CD14-positive monocyte (primary cell): ENCODE measurements at regions not wholly inside any gene's neighbourhood (a gene's known extent, or its start where the extent isn't known, plus 50 kb on each side); places are given as distances from the start of the nearest gene placed in this dataset.

Experiments used
- DNase-seq, 3 donors: peaks; one replicate each; pipeline ENCODE4 v3.0.0-alpha.2; 2011 to 2022
- H2AFZ ChIP-seq: 2 replicates; pipeline ENCODE4 v1.6.0; 2012; ENCODE audit warnings: mild to moderate bottlenecking, low read depth, low read length, inconsistent platforms; ENCODE audit not compliant: insufficient read depth, poor library complexity, severe bottlenecking
- H3K27ac ChIP-seq, 2 donors: 1 replicate in 1 of 2; 2 replicates in 1 of 2; pipeline ENCODE4 v1.5.1; 2012 to 2013; ENCODE audit warnings: low read length in 2 of 2, control low read depth in 1 of 2, inconsistent platforms in 1 of 2, low read depth in 1 of 2, mild to moderate bottlenecking in 1 of 2
- H3K27me3 ChIP-seq, 2 donors: one replicate each; pipeline versions ENCODE4 v1.6.0 to v1.6.1; 2011 to 2013; ENCODE audit warnings: low read length in 2 of 2; ENCODE audit not compliant: control insufficient read depth in 2 of 2, insufficient read depth in 2 of 2
- H3K36me3 ChIP-seq, 2 donors: replicated peaks in 1 of 2; 1 replicate in 1 of 2; 2 replicates in 1 of 2; pipeline versions ENCODE4 v1.5.1 to v1.6.1; 2012 to 2013; ENCODE audit warnings: low read length in 2 of 2, control low read depth in 1 of 2, inconsistent platforms in 1 of 2, mild to moderate bottlenecking in 1 of 2; ENCODE audit not compliant: insufficient read depth in 2 of 2, control insufficient read depth in 1 of 2
- H3K4me1 ChIP-seq, 2 donors: 1 replicate in 1 of 2; 2 replicates in 1 of 2; pipeline versions ENCODE4 v1.5.1 to v1.6.1; 2012 to 2013; ENCODE audit warnings: low read length in 2 of 2, control low read depth in 1 of 2, inconsistent platforms in 1 of 2, mild to moderate bottlenecking in 1 of 2, moderate library complexity in 1 of 2; ENCODE audit not compliant: insufficient read depth in 2 of 2, control insufficient read depth in 1 of 2
- H3K4me2 ChIP-seq: replicated peaks from 2 replicates; pipeline ENCODE3; 2012; ENCODE audit warnings: low read length, moderate library complexity, mild to moderate bottlenecking; ENCODE audit not compliant: poor library complexity, severe bottlenecking; ENCODE audit errors: extremely low read depth
- H3K4me3 ChIP-seq, 3 experiments: fragments of 200-600 bp in 1 of 3; sonication (generic) in 1 of 3; replicated peaks in 1 of 3; 1 replicate in 2 of 3; 2 replicates in 1 of 3; pipeline ENCODE4 v1.5.1; 2011 to 2013; ENCODE audit warnings: low read length in 3 of 3, mild to moderate bottlenecking in 3 of 3, control low read depth in 2 of 3, low read depth in 2 of 3, inconsistent platforms in 1 of 3, moderate library complexity in 1 of 3
- H3K79me2 ChIP-seq: 2 replicates; pipeline ENCODE4 v1.6.0; 2012; ENCODE audit warnings: mild to moderate bottlenecking, control low read depth, inconsistent platforms, low read length, moderate library complexity; ENCODE audit not compliant: insufficient read depth
- H3K9ac ChIP-seq: 2 replicates; pipeline ENCODE4 v1.6.0; 2017; ENCODE audit warnings: low read length, mild to moderate bottlenecking; ENCODE audit not compliant: insufficient read depth, poor library complexity, severe bottlenecking
- H3K9me3 ChIP-seq, 2 donors: replicated peaks in 1 of 2; 1 replicate in 1 of 2; 2 replicates in 1 of 2; pipeline versions ENCODE4 v1.5.1 to v1.6.1; 2012 to 2013; ENCODE audit warnings: low read length in 2 of 2, control low read depth in 1 of 2; ENCODE audit not compliant: control insufficient read depth in 1 of 2, insufficient read depth in 1 of 2
- H4K20me1 ChIP-seq: 2 replicates; pipeline ENCODE4 v1.6.0; 2012; ENCODE audit warnings: mild to moderate bottlenecking, low read length, control low read depth, moderate library complexity; ENCODE audit not compliant: insufficient read depth
- H3K27ac Mint-ChIP-seq, 7 donors: one replicate each; pipeline ENCODE4 v1.8.0; 2020; ENCODE audit warnings: mild to moderate bottlenecking in 7 of 7, mixed read lengths in 7 of 7, moderate library complexity in 6 of 7, inconsistent platforms in 2 of 7
- H3K27me3 Mint-ChIP-seq, 3 donors: one replicate each; pipeline ENCODE4 v1.8.0; 2021 to 2022; ENCODE audit warnings: low read depth in 3 of 3, mild to moderate bottlenecking in 3 of 3, mixed read lengths in 3 of 3, moderate library complexity in 3 of 3, inconsistent platforms in 1 of 3
- H3K36me3 Mint-ChIP-seq, 2 donors: one replicate each; pipeline ENCODE4 v1.8.0; 2020; ENCODE audit warnings: mixed read lengths in 2 of 2, inconsistent platforms in 1 of 2, mild to moderate bottlenecking in 1 of 2
- H3K4me1 Mint-ChIP-seq: one replicate; pipeline ENCODE4 v1.8.0; 2020; ENCODE audit warnings: mild to moderate bottlenecking, mixed read lengths
- H3K4me3 Mint-ChIP-seq, 2 donors: one replicate each; pipeline ENCODE4 v1.8.0; 2020; ENCODE audit warnings: mild to moderate bottlenecking in 2 of 2, mixed read lengths in 2 of 2, moderate library complexity in 1 of 2
- H3K9me3 Mint-ChIP-seq, 7 donors: one replicate each; pipeline ENCODE4 v1.8.0; 2020 to 2022; ENCODE audit warnings: mixed read lengths in 7 of 7, mild to moderate bottlenecking in 6 of 7, moderate library complexity in 6 of 7, inconsistent platforms in 2 of 7
- WGBS: methylation state at CpG from one replicate; pipeline ENCODE4 v1.1.5; 2013; ENCODE audit warnings: missing lambda C conversion rate; ENCODE audit not compliant: insufficient coverage; 5-methylcytosine and 5-hydroxymethylcytosine counted together
- intact Hi-C, 2 donors: fragments of 100-400 bp; cut with micrococcal nuclease; formaldehyde crosslinking; loops; one replicate each; pipeline versions ENCODE4 v1.15.0 to v1.15.1; 2023
- TF ChIP-seq, protein P1 (sequence below): fragments of 200-600 bp; IDR thresholded peaks from one replicate; pipeline ENCODE4 v1.8.0; 2022; ENCODE audit warnings: antibody characterized with exemption, mild to moderate bottlenecking

DNA sequence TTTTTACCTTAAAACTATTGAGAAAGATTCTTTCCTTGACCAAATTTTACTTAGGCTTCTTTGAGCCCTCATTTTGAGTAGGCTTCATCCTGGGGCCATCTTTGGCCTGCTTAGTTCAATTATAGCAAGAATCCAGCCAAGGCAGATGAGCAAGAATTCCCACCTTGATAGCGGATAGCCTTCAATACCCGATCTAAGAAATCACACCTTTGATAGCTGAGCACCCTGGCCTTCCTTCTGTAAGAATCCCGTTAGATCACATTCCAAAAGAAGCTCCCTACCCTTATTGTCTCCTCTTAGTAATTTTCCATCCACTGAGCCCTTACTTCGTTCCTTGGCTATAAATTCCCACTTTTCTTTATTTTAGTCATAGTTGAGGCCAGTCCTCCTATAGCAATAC is 275.4 kb upstream of the ROBO1 start:
- DNase-seq, result no peak
- H3K36me3 Mint-ChIP-seq, result no peaks in the 10 kb centered on the region
- Histone ChIP-seq H3K27me3 (no peaks in the 10 kb centered on the region), H3K4me3 (no peak overlapping the region), H3K79me2 (no peaks in the 10 kb centered on the region), H3K36me3 (no peaks in the 10 kb centered on the region), H3K4me2 (no peak overlapping the region), H3K9me3 (peaks cover 0 to 6% of the 10 kb centered on the region in 2 donors), H4K20me1 (no peaks in the 10 kb centered on the region), H3K4me1 (no peaks in the 10 kb centered on the region), H3K27ac (no peak overlapping the region), H3K9ac (no peak overlapping the region), H2AFZ (no peak overlapping the region)
- H3K27ac Mint-ChIP-seq, result no peak overlapping the region
- TF ChIP-seq, protein P1, sequence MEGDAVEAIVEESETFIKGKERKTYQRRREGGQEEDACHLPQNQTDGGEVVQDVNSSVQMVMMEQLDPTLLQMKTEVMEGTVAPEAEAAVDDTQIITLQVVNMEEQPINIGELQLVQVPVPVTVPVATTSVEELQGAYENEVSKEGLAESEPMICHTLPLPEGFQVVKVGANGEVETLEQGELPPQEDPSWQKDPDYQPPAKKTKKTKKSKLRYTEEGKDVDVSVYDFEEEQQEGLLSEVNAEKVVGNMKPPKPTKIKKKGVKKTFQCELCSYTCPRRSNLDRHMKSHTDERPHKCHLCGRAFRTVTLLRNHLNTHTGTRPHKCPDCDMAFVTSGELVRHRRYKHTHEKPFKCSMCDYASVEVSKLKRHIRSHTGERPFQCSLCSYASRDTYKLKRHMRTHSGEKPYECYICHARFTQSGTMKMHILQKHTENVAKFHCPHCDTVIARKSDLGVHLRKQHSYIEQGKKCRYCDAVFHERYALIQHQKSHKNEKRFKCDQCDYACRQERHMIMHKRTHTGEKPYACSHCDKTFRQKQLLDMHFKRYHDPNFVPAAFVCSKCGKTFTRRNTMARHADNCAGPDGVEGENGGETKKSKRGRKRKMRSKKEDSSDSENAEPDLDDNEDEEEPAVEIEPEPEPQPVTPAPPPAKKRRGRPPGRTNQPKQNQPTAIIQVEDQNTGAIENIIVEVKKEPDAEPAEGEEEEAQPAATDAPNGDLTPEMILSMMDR, result no peak
- peaks cover 0 to 4% (median 2%) of the 10 kb centered on the region in 7 donors for H3K9me3 Mint-ChIP-seq
- no peaks in the 10 kb centered on the region for H3K4me1 Mint-ChIP-seq
- H3K4me3 Mint-ChIP-seq, result no peak overlapping the region
- 100% methylated on average over 3 of the region's 4 CpGs for whole genome bisulfite sequencing
- intact Hi-C loops, result no loop called here
- peaks cover 0 to 2% (median 0%) of the 10 kb centered on the region in 3 donors for H3K27me3 Mint-ChIP-seq

GRCh38 chr3:80040067-80040466 is 272.3 kb upstream of the ROBO1 start:
- Histone ChIP-seq H3K79me2 (no peaks in the 10 kb centered on the region), H4K20me1 (no peaks in the 10 kb centered on the region), H3K27ac (no peak overlapping the region), H3K4me3 (no peak overlapping the region), H3K4me1 (no peaks in the 10 kb centered on the region), H3K9ac (no peak overlapping the region), H3K4me2 (no peak overlapping the region), H3K27me3 (no peaks in the 10 kb centered on the region), H3K36me3 (no peaks in the 10 kb centered on the region), H3K9me3 (peaks cover 0 to 9% of the 10 kb centered on the region in 2 donors), H2AFZ (no peak overlapping the region)
- Mint-ChIP-seq H3K36me3 (no peaks in the 10 kb centered on the region), H3K27me3 (peaks cover 0 to 3% (median 0%) of the 10 kb centered on the region in 3 donors), H3K4me3 (no peak overlapping the region), H3K4me1 (no peaks in the 10 kb centered on the region), H3K9me3 (peaks cover 0 to 5% (median 2%) of the 10 kb centered on the region in 7 donors), H3K27ac (no peak overlapping the region)
- no CpG with 5 or more reads among the region's 2 CpGs for WGBS
- TF ChIP-seq, protein P1, result no peak
- intact Hi-C loops, result no loop called here
- DNase-seq, result no peak
